ENCODE measurements at regions not wholly inside any gene's neighbourhood (a gene's known extent, or its start where the extent isn't known, plus 50 kb on each side); places are given as distances from the start of the nearest gene placed in this dataset.

- no peak for DNase-seq
Observed at GRCh38 chr6:140985679-140986275, 1146.9 kb upstream of the GJE1 start.

- no peak for DNase-seq
Observed at GRCh38 chr6:140980265-140980887, 1152.3 kb upstream of the GJE1 start.

GRCh38 chr6:140979642-140980091 is 1153.1 kb upstream of the GJE1 start:
- no peak for DNase-seq

GRCh38 chr6:140977403-140977802 is 1155.3 kb upstream of the GJE1 start:
- peak; percentile 70 for DNase-seq

- DNase-seq: no peak
Observed at GRCh38 chr6:140976806-140977205, 1155.9 kb upstream of the GJE1 start.

- no peak for DNase-seq
Observed at GRCh38 chr6:140970485-140970884, 1162.2 kb upstream of the GJE1 start.

GRCh38 chr6:140968062-140968461 is 1164.7 kb upstream of the GJE1 start:
- DNase-seq: no peak

- DNase-seq: no peak
Observed at GRCh38 chr6:140966676-140967075, 1166.0 kb upstream of the GJE1 start.

GRCh38 chr6:140960566-140960965 is 1172.2 kb upstream of the GJE1 start:
- DNase-seq: no peak

- no peak for DNase-seq
Observed at GRCh38 chr6:140957386-140957785, 1175.3 kb upstream of the GJE1 start.

- peak; percentile 45 for DNase-seq
Observed at GRCh38 chr6:140956571-140957369, 1176.0 kb upstream of the GJE1 start.

- peak; percentile 28 for DNase-seq
Observed at GRCh38 chr6:140940251-140940925, 1192.3 kb upstream of the GJE1 start.

GRCh38 chr6:140932909-140933308 is 1199.8 kb upstream of the GJE1 start:
- no peak for DNase-seq

- no peak for DNase-seq
Observed at GRCh38 chr6:140931581-140931980, 1201.1 kb upstream of the GJE1 start.

- no peak for DNase-seq
Observed at GRCh38 chr6:140929121-140929520, 1203.6 kb upstream of the GJE1 start.

GRCh38 chr6:140923048-140923447 is 1209.7 kb upstream of the GJE1 start:
- DNase-seq: no peak

- DNase-seq: peak; percentile 25
Observed at GRCh38 chr6:140921366-140922226, 1211.1 kb upstream of the GJE1 start.

GRCh38 chr6:140917911-140918310 is 1214.8 kb upstream of the GJE1 start:
- DNase-seq: no peak

- DNase-seq: no peak
Observed at GRCh38 chr6:140915551-140915950, 1217.2 kb upstream of the GJE1 start.

- DNase-seq: peak; percentile 72
Observed at GRCh38 chr6:140915103-140915502, 1217.6 kb upstream of the GJE1 start.

- no peak for DNase-seq
Observed at GRCh38 chr6:140912686-140913085, 1220.0 kb upstream of the GJE1 start.
